Middle frontal gyrus (tissue), 1 donor: ENCODE measurements at regions not wholly inside any gene's neighbourhood (a gene's known extent, or its start where the extent isn't known, plus 50 kb on each side); places are given as distances from the start of the nearest gene placed in this dataset.

Experiments
- DNase-seq: peaks from one replicate; pipeline ENCODE4 v3.0.0-alpha.2; 2015; ENCODE audit warnings: low spot score; ENCODE audit errors: extremely low spot score

- DNase-seq: no peak
These were observed 55.8 kb upstream of the CDH6 start for GRCh38 chr5:31137676-31138075.

DNA sequence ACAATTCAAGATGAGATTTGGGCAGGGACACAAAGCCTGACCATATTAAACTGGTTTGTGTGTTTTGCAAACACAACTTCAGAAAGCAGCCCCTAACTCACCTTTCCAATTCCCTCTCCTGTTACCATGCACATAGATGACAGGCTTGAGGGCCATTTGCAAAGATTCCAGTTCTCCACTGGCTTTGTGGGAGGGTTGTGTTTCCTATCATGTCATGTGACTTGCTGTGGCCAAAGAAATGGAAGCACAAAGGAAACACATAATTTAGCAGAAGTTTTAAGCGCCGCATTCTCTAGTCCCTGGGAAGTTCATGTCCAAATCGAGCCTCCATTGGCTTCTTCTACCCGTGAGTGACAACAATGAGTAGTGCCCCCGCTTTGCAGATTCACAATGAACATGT is 57.9 kb upstream of the CDH6 start:
- DNase-seq: no peak

DNA sequence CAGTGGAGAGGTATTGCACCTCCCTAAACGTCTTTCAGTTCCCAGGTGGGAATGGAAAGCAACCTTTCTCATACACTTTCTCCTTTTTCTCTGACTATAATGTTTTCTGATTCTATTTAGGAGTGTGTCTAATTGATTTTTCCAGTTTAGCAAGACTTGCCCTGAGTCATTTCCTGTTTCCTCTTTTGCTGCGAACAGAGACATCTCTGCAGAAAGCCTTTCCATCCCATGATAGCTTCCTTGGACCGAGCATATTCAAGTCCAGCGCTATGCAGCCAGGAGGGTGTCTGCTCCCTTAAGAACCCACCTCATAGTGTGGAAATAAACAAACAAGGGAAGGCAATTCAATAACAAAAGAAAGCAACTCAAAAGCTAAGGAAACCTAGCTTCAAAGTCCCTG is 60.0 kb upstream of the CDH6 start:
- DNase-seq: no peak

DNA sequence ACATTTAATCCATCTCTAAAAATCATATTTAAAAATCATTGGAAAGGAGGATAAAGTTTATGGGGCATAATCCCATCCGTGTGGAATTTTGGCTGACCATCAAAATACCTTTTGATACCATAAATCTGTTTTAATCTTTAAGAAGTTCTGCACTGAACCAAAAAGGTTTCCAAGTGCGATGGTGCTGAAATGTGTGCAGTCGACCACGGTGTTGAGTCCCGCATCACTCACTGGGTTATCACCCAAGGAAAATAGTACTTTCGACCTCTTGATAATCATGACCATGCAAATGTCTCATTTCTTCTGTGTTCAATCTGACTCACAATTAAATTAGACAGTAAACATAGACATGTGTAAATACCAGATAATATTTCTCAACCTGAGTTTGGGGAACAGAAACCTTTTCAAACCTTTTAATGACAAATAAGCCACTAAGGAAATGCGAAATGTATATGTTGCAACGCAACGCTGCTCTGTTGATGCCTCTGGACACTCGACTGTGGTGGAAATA is 62.0 kb upstream of the CDH6 start:
- DNase-seq: no peak

DNA sequence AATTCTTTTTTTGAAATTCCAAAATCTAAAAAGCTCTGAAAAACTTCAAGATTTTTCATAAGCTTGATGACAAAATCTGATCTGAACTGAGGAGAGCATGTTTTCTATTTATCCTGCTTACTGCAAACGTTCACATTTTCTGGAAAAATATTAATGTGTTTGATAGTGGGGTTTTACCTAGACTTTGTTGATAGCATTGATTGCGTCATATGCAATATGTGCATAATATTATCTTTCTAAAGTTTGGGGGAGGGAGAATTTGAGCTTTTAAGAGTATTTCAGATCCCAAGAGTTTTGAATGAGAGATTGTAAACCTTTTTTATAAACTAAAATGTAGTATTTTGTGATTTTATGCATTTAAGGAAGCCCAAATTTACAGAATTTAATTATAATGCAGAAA is 62.8 kb upstream of the CDH6 start:
- no peak for DNase-seq

GRCh38 chr5:31124651-31125305 is 68.7 kb upstream of the CDH6 start:
- DNase-seq: no peak

- no peak for DNase-seq
These were observed 69.5 kb upstream of the CDH6 start for GRCh38 chr5:31124026-31124425.

- DNase-seq: no peak
These were observed 70.2 kb upstream of the CDH6 start for GRCh38 chr5:31122998-31123951.

DNA sequence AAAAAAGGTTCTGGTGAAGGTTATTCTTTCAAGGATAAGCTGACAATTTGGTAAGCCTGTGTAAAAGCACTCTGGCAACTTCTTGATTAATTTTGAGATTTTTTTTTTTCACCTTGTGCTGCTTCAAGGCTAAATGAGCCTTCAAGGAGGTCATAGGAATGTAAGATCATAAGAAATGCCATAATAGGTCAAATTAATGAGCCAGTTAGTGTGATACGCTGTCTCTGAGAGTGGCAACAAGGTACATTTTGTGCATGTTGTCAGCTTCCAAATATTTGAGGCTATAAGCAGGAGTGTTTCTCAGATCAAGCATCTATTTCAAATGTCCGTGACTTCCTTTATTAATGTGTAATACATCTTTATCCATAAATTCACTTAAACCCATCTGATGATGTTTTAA is 72.3 kb upstream of the CDH6 start:
- no peak for DNase-seq

GRCh38 chr5:31120642-31120948 is 72.9 kb upstream of the CDH6 start:
- DNase-seq: no peak

- DNase-seq: no peak
These were observed 73.4 kb upstream of the CDH6 start for GRCh38 chr5:31119938-31120641.

DNA sequence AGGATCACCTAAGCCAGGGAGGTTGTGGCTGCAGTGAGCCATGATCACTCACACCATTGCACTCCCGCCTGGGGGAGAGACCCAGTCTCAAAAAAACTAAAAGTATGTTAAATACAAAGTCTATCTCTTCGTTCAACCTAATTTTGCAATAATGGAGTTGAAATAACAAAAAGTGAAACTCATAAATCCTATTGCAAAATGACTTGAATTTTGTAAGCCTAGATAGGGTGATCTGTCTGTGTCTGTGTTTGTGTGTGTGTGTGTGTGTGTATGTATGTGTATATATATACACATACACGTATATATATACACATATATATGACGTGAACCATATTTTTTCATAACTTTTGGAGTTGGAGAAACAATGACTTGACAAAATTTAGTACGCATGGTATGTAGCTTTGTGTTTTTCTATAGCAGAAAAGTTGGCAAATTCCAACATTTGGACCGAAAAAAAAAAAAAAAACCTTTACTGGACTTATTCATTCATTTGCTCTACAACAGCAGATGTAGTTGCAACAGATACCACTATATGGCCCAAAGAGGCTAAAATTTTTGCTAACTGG is 76.9 kb upstream of the CDH6 start:
- DNase-seq: no peak

DNA sequence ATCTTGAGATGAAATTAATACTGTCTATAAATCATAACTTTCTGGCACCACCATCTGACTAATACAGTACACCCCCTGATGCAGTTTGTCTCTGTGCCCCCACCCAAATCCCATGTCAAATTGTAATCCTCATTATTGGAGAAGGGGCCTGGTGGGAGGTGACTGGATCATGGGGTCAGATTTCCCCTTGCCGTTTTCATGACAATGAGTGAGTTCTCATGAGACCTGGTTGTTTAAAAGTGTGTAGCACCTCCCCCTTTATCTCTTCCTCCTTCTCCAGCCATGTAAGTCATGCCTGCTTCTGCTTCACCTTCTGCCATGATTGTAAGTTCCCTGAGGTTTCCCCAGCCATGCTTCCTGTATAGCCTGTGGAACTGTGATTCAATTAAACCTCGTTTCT is 78.7 kb upstream of the CDH6 start:
- no peak for DNase-seq

DNA sequence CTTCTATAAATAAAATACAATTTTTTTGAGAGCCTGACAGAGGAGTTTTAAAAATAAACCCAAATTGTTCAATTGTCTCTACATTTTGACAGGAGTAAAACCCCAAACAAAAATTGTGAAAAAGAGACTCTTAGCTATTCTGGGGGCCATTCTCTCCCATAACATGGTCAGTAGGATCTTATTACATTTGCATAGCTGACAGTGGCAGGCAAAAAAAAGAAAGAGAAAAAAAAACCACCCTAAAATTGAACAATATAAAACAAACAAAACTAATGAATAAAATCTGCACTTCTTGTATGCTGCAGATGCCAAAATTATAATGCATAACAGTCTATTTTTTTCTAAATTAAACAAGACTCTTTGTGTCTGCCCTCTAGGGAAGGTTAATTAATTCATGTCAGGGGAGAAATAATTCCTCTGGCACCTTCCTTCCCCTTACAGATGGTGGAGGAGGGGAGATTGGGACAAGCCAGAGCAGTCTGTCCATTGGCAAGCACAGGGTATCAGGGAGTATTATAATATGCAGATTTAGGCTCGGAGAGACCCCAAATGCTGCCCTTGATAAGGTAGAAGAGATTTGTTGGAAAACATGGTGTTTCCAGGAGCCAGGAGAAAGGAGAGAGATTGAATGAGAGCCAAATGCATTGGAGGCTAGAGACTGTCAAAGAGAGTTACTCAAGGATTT is 79.7 kb upstream of the CDH6 start:
- no peak for DNase-seq

- DNase-seq: no peak
These were observed 80.4 kb upstream of the CDH6 start for GRCh38 chr5:31113101-31113500.

- DNase-seq: no peak
These were observed 86.4 kb upstream of the CDH6 start for GRCh38 chr5:31107091-31107518.

- DNase-seq: no peak
These were observed 86.8 kb upstream of the CDH6 start for GRCh38 chr5:31106691-31107090.

- no peak for DNase-seq
These were observed 87.2 kb upstream of the CDH6 start for GRCh38 chr5:31106278-31106677.

DNA sequence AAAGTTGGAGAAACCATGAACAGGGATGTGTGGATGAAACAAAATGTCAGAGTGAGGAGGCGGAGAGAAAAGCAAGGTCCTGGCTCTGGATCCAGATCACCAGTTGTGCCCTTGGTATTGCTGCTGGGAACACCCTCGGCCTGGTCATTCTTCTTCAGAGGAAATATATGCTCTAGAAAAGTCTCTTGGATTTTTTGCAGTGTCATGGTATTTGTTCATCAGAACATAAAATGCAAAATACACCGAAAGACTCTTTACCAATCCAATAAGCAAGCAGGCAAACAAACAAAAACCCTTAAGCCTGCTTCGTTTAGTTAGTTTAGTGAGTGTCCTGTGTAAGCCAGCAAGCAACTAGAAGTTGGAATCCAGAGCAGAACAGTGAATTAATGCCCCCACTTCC is 88.7 kb upstream of the CDH6 start:
- DNase-seq: no peak

- DNase-seq: no peak
These were observed 92.6 kb upstream of the CDH6 start for GRCh38 chr5:31100781-31101310.

DNA sequence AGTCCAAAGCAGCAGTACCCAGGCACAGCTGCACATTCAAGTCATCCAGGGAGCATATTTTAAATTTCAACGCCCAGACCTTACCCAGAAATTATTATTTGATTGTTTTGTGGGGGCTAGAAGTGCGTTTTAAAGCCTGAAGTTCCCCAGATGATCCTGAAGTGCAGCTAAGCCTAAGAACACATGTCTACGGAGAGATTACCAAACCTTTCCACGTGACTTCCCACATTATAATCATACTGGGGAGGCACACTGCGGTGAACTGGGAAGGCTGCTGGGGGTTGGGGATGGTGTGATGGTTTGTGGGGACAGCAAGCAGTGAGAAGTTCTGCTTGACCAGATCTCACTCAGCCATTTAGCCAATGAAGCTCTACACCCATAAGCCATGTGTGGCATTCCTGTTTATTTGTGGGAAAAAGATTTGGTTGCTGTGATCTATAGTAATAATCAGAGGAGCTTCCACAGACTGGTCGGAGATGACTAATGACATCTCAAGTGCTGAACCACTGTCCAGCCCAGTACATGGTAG is 93.4 kb upstream of the CDH6 start:
- no peak for DNase-seq
